ENCODE measurements at regions not wholly inside any gene's neighbourhood (a gene's known extent, or its start where the extent isn't known, plus 50 kb on each side); places are given as distances from the start of the nearest gene placed in this dataset.

DNA sequence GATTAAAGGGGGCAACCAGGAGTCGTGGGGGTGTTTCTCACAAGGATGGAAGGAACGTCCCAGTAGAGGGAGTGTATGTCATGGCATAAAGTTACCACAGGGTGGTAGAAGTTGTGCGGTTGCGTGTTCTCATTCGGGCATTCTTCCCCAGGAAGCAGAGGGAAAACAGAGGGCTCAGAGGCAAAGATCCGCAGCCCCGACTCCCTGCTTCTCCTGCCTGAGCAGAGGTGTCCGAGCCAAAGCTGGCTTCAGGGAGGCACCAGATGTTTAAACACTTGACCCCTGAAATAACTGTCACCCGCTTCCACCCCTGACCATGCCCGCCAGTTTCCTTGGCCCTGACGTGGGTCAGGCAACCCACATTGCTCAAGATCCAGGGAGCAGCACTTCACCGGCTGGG is 83.7 kb downstream of the EN1 start:
- TF ChIP-seq, protein P1, sequence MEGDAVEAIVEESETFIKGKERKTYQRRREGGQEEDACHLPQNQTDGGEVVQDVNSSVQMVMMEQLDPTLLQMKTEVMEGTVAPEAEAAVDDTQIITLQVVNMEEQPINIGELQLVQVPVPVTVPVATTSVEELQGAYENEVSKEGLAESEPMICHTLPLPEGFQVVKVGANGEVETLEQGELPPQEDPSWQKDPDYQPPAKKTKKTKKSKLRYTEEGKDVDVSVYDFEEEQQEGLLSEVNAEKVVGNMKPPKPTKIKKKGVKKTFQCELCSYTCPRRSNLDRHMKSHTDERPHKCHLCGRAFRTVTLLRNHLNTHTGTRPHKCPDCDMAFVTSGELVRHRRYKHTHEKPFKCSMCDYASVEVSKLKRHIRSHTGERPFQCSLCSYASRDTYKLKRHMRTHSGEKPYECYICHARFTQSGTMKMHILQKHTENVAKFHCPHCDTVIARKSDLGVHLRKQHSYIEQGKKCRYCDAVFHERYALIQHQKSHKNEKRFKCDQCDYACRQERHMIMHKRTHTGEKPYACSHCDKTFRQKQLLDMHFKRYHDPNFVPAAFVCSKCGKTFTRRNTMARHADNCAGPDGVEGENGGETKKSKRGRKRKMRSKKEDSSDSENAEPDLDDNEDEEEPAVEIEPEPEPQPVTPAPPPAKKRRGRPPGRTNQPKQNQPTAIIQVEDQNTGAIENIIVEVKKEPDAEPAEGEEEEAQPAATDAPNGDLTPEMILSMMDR (IDR thresholded peaks at IDR 0.05): peak in 1 of 6 experiments; percentile 26
- no peak for TF ChIP-seq POLR2A (IDR thresholded peaks at IDR 0.05)

Data from esophagus squamous epithelium (tissue), 4 donors.